Activated CD4-positive, alpha-beta T cell treated with anti-CD3 and anti-CD28 coated beads, Interleukin-2, amount 10 ng/mL, durations not matched to agents 7 days and 5 days (primary cell): ENCODE measurements at regions not wholly inside any gene's neighbourhood (a gene's known extent, or its start where the extent isn't known, plus 50 kb on each side); places are given as distances from the start of the nearest gene placed in this dataset.

ENCODE experiments used
- CTCF ChIA-PET: fragments of 350-600 bp; sonication (Branson Sonifier 250); formaldehyde crosslinking; loops from one replicate; lab custom pipeline; 2021; ENCODE audit warnings: antibody characterized with exemption; lab: Charles Lee
- POLR2A ChIA-PET: fragments of 350-600 bp; sonication (Branson Sonifier 250); formaldehyde crosslinking; loops from one replicate; lab custom pipeline; 2021; ENCODE audit warnings: antibody characterized with exemption; lab: Charles Lee
- DNase-seq: peaks from one replicate; pipeline ENCODE4 v3.0.0-alpha.2; 2020
- H3K27ac Mint-ChIP-seq: one replicate; pipeline ENCODE4 v1.8.0; 2021; ENCODE audit warnings: mild to moderate bottlenecking, moderate library complexity, mixed read lengths
- H3K27me3 Mint-ChIP-seq: one replicate; pipeline ENCODE4 v1.8.0; 2021; ENCODE audit warnings: mixed read lengths
- H3K36me3 Mint-ChIP-seq: one replicate; pipeline ENCODE4 v1.8.0; 2021; ENCODE audit warnings: low read depth, mixed read lengths
- H3K4me1 Mint-ChIP-seq: one replicate; pipeline ENCODE4 v1.8.0; 2021; ENCODE audit warnings: mixed read lengths
- H3K4me3 Mint-ChIP-seq: one replicate; pipeline ENCODE4 v1.8.0; 2021; ENCODE audit warnings: mild to moderate bottlenecking, moderate library complexity, mixed read lengths
- H3K9me3 Mint-ChIP-seq: one replicate; pipeline ENCODE4 v1.8.0; 2021; ENCODE audit warnings: mixed read lengths

DNA sequence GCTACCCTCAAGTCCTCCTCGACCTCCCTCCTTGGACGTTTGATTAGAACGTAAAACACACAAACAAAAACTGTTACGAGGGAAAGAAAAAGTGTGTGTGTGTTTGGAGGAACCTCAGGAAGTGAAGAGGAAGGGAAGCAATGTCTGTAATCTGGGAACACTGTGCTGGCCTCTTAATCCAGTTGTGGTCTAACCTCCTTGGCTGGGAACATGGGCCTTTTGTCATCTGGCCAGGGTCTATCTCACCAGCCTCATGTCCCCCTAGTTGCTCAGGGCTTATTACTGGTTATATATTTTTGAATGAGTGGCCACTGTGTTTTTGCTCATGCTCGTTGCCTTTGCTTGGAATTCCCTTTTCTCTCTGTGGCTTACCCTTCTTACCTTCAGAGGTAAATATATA lies 89.0 kb upstream of the RASGRF1 start:
- Mint-ChIP-seq H3K4me1 (no peaks in the 10 kb centered on the region), H3K27me3 (peaks cover 10% of the 10 kb centered on the region), H3K27ac (no peak overlapping the region), H3K4me3 (no peak overlapping the region), H3K36me3 (no peaks in the 10 kb centered on the region), H3K9me3 (no peaks in the 10 kb centered on the region)
- DNase-seq, result no peak
- ChIA-PET POLR2A (no interaction called here), CTCF (no interaction called here)

DNA sequence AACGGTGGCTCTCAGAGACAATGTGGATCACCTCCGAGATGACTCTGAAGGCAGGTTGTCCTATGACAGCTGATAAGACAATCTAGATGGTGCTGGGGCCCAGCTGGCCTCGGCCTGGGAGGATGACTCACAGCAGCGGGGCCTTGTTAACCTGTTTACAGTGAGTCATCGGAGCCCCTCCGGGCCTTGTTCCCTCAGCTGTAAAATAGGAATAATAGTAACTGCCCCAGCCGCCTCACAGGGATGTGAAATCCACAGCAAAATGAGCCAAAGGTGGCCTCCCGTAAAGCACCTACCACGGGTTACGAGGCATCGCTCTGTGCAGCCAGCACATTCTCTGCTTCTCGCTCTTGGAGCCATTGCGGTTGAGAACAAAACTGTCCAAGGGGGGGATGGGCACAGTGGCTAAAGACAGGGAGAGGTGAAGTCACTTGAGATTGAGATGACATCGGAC lies 88.6 kb upstream of the RASGRF1 start:
- no peaks in the 10 kb centered on the region for H3K4me1 Mint-ChIP-seq
- no peak overlapping the region for H3K27ac Mint-ChIP-seq

DNA sequence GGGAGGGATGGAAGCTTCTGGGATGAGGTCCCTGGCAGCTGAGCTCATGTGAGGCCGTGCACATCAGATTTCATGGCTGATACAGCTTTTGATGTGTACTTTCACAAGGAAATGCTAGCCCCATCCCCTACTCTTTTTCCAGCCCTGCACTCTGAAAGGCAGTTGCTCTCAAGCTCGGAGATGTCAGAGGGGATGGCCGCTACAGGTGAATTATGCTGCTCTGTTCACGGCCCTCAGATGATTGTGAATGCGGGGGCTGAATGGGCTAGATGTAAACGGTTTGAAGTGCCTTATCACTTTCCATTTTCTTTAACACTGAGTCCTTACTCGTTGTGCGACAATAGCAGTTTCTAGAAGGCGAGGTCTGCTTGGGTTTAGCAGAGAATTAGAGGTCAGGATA lies 88.0 kb upstream of the RASGRF1 start:
- no peaks in the 10 kb centered on the region for H3K9me3 Mint-ChIP-seq
- no peak overlapping the region for H3K27ac Mint-ChIP-seq
- H3K27me3 Mint-ChIP-seq, result peaks cover 10% of the 10 kb centered on the region
- H3K4me3 Mint-ChIP-seq, result no peak overlapping the region
- no peaks in the 10 kb centered on the region for H3K4me1 Mint-ChIP-seq
- H3K36me3 Mint-ChIP-seq, result no peaks in the 10 kb centered on the region
- ChIA-PET CTCF (no interaction called here), POLR2A (no interaction called here)
- DNase-seq, result no peak

More for the DNA sequence above, 88.6 kb upstream of the RASGRF1 start:
- ChIA-PET POLR2A (no interaction called here), CTCF (no interaction called here)
- Mint-ChIP-seq H3K9me3 (no peaks in the 10 kb centered on the region), H3K4me3 (no peak overlapping the region), H3K36me3 (no peaks in the 10 kb centered on the region), H3K27me3 (peaks cover 10% of the 10 kb centered on the region)
- DNase-seq, result no peak

DNA sequence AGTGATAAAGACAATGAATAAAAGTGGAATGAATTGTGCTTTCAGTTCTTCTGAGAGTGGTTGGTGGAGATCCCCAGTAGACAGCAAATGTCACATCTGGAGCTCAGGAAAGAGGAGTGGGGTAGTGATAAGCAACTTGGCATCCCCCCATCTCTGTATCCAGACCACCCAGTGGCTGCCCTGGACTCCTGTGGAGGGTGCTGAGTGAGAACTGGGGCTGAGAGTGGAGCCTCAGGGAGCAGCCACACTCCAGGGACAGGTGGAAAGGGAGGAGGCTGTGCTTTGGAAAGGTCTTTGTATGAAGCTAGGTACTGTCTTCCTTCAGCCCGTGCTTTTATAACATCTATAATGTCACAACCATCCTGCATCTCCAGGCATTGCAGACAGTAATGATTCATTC lies 85.6 kb upstream of the RASGRF1 start:
- no peak overlapping the region for H3K27ac Mint-ChIP-seq
- no peaks in the 10 kb centered on the region for H3K36me3 Mint-ChIP-seq
- H3K4me3 Mint-ChIP-seq, result no peak overlapping the region
- DNase-seq, result no peak
- CTCF ChIA-PET, result interaction anchor here (1.1 kb wide), 1 partner anchor 9 kb away, joined by 3 read pairs; no protein-coding TSS in a partner anchor
- H3K4me1 Mint-ChIP-seq, result no peaks in the 10 kb centered on the region
- H3K9me3 Mint-ChIP-seq, result no peaks in the 10 kb centered on the region
- H3K27me3 Mint-ChIP-seq, result peaks cover 6% of the 10 kb centered on the region
- POLR2A ChIA-PET, result no interaction called here

DNA sequence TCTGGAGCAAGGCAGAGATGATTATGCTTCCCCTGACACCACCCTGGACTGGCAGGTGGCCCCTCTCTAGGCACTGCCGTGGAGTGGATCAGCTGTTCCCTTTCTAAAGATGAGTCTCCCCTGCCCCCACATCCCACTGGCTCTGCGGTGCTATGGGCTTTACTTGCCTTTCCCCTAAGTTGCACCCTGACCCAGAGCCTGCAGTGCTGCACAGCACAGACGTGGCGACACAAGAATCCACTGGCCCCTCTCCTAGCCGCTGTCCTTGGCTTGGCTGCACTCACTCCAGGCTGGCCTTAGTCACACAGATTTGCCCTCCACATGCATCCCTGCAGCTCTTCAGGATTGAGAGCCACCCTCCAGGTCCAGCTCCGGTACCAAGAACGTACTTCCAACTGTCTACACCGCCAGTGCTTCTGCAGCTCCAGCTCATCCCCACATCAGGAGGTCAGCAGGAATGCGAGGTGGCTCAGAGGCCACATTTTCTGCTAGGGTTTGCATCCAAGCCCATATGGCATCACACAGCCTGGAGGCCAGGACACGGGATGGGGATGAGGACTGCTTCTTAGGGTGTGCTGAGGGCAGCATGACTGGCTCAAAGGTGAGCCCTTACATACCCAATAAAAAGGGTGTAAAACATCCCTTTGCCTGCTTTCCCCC lies 82.4 kb upstream of the RASGRF1 start:
- DNase-seq, result no peak
- H3K27ac Mint-ChIP-seq, result no peak overlapping the region
- no peaks in the 10 kb centered on the region for H3K36me3 Mint-ChIP-seq

DNA sequence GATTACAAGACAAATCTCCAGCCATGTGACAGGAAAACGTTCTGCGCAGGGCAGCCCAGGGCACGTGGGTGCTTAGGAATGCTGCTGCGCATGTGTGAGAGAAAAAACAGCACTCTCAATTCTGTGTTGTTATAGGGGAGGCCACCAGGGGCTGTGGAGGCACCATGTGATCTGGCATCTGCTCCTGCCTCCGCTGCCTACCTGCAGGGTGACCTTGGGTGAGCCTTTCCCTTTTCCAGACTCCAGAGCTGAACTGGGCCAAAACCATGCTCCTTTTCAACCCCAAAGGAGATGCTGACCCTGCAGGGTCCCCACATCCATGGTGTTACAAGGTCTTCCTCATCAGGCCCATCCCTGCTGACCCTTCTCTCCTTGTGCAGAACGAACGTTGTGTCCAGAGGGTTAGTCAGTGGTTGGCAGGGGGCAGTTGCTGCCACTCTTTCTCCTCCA lies 81.5 kb upstream of the RASGRF1 start:
- Mint-ChIP-seq H3K27ac (no peak overlapping the region), H3K4me1 (no peaks in the 10 kb centered on the region), H3K36me3 (no peaks in the 10 kb centered on the region), H3K27me3 (peaks cover 8% of the 10 kb centered on the region), H3K4me3 (no peak overlapping the region), H3K9me3 (no peaks in the 10 kb centered on the region)
- CTCF ChIA-PET, result no interaction called here
- DNase-seq, result no peak
- POLR2A ChIA-PET, result no interaction called here

More for the DNA sequence above, 82.4 kb upstream of the RASGRF1 start:
- ChIA-PET POLR2A (no interaction called here), CTCF (no interaction called here)
- no peaks in the 10 kb centered on the region for H3K9me3 Mint-ChIP-seq
- H3K27me3 Mint-ChIP-seq, result peaks cover 8% of the 10 kb centered on the region
- H3K4me3 Mint-ChIP-seq, result no peak overlapping the region
- H3K4me1 Mint-ChIP-seq, result no peaks in the 10 kb centered on the region

DNA sequence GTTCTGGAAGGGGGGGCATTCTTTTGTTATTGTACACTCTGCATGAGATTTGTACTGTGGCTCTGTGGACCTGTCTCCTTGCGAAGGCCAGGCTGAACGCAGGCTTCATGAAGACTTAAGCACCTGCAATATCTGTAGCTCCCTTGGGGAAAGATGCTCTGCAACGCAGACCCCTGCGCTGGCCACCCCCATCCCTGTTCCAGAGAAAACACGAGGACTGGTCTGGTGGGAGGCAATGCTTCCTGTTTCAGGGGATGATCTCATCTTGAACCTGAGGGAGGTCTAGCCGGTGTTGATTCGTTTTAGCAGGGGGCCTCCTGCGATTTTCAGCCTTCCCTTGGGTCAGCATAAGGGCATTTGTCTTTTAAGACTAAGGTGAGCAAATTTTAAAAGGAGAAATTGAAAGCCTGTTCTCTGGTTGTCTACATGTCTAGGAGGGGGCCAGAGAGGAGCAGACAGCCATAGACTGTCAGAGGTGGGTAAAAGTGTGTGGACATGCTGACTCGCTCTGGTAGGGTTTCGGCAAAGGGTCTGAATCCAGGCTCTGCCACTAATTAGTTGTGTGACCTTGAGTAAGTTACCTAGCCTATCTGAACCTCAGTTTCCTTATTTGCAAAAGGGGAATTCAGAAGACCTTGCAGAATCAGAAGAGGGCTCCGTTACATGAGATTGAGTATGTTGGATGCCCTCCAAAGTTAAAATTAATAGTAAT lies 80.9 kb upstream of the RASGRF1 start:
- Mint-ChIP-seq H3K4me3 (no peak overlapping the region), H3K4me1 (no peaks in the 10 kb centered on the region), H3K9me3 (no peaks in the 10 kb centered on the region), H3K27me3 (peaks cover 8% of the 10 kb centered on the region), H3K36me3 (no peaks in the 10 kb centered on the region), H3K27ac (no peak overlapping the region)
- no peak for DNase-seq
- ChIA-PET POLR2A (no interaction called here), CTCF (no interaction called here)

DNA sequence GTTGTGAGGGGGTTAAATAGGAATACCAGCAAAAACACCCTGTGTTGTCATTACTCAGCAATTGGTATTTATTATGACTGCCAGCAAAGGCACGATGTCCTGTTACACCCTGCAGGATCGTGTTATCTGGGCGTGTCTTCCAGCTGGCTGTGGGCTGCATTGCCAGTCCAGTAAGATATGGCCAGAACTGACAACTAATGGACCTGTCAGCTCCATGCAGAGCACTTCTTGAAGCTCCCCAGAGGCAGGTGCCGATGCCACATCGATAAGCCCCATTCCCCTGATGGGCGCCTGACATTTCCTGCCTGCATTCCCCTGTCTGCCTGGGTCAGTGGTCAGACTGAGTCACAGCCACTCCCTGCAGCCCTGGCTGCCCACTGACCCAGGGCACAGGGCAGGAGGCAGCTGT lies 79.7 kb upstream of the RASGRF1 start:
- ChIA-PET CTCF (no interaction called here), POLR2A (no interaction called here)
- H3K27me3 Mint-ChIP-seq, result peaks cover 2% of the 10 kb centered on the region
- H3K27ac Mint-ChIP-seq, result no peak overlapping the region
- H3K4me1 Mint-ChIP-seq, result no peaks in the 10 kb centered on the region
- no peaks in the 10 kb centered on the region for H3K36me3 Mint-ChIP-seq
- no peak overlapping the region for H3K4me3 Mint-ChIP-seq
- H3K9me3 Mint-ChIP-seq, result no peaks in the 10 kb centered on the region
- DNase-seq, result no peak

DNA sequence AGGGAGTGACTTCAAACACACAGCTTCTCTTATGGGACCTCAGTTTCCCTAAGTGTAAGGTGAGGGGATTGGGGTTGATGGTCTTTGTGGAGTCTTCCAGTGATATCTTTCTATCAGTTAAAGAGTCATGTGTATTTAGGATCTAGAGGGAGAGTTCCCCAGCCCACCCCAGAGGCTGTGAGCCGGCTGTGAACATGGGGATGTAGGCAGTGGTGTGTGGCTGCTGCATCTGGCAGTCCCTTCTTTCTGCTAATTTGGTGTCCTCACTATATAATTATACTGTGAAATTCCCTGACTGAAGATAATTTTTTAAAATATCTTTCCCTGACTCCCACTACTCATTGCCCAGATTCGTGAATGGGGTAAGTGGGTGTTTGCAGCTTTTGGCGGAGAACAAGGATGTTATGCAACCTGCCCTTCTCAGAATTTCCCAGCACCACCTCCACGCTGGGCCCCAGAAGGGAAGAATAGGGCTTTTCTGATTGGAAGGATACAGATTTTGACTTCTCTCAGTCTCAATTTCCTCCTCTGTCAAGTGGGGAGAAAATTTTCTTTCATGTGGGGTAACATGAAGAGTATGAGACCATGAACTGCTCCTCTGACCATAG lies 79.0 kb upstream of the RASGRF1 start:
- ChIA-PET POLR2A (no interaction called here), CTCF (no interaction called here)
- Mint-ChIP-seq H3K9me3 (no peaks in the 10 kb centered on the region), H3K27me3 (peaks cover 2% of the 10 kb centered on the region), H3K4me3 (no peak overlapping the region), H3K27ac (no peak overlapping the region), H3K4me1 (no peaks in the 10 kb centered on the region), H3K36me3 (no peaks in the 10 kb centered on the region)
- DNase-seq, result no peak

DNA sequence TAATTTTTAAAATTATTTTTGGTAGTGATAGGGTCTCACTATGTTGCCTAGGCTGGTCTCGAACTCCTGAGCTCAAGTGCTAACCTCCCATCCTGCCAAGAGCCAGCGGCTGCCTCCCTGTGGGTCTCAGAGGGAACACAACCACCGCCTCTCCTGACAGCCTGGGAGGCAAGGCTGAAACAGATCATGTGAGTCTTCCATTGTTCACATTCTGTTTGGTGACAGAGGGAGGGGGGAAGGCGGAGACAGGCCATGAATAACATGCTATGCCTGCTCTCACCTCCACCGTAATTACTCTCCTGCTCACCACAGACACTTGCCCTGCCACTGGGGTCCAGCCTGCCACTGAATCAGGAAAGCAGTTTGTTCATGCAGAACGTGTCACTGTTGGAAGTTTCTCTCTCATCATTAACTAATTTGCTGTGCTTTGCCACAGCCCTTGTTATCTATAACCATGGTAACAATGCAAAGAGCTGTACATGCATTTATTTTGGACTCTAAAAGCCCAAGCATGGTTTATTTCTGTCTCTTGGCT lies 78.4 kb upstream of the RASGRF1 start:
- no peaks in the 10 kb centered on the region for H3K9me3 Mint-ChIP-seq
- CTCF ChIA-PET, result no interaction called here
- POLR2A ChIA-PET, result no interaction called here
- peaks cover 2% of the 10 kb centered on the region for H3K27me3 Mint-ChIP-seq
- no peak for DNase-seq
- no peak overlapping the region for H3K27ac Mint-ChIP-seq
- no peak overlapping the region for H3K4me3 Mint-ChIP-seq
- no peaks in the 10 kb centered on the region for H3K36me3 Mint-ChIP-seq
- no peaks in the 10 kb centered on the region for H3K4me1 Mint-ChIP-seq

DNA sequence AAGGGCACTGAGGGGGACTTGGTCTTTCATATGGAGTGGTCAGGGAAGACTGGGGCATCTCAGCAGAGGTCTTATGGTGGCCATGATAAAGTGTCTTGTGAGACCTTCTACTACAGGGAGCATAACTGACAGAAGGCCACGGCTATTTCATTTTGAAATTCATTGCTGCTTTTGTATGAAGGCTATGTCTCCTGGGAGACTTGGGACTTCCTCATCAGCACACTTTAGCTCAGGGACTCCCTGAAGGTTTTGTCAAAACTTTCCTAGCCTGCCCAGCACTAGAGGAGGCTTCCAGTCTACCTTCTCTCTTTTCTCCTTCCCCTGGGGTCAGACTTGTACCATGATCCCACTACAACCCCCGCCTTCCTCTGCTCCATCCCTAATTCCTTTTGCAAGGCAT lies 77.2 kb upstream of the RASGRF1 start:
- no peaks in the 10 kb centered on the region for H3K9me3 Mint-ChIP-seq
- DNase-seq, result no peak
- ChIA-PET CTCF (no interaction called here), POLR2A (no interaction called here)
- peaks cover 2% of the 10 kb centered on the region for H3K27me3 Mint-ChIP-seq
- H3K4me1 Mint-ChIP-seq, result no peaks in the 10 kb centered on the region
- no peaks in the 10 kb centered on the region for H3K36me3 Mint-ChIP-seq
- H3K27ac Mint-ChIP-seq, result no peak overlapping the region
- H3K4me3 Mint-ChIP-seq, result no peak overlapping the region

DNA sequence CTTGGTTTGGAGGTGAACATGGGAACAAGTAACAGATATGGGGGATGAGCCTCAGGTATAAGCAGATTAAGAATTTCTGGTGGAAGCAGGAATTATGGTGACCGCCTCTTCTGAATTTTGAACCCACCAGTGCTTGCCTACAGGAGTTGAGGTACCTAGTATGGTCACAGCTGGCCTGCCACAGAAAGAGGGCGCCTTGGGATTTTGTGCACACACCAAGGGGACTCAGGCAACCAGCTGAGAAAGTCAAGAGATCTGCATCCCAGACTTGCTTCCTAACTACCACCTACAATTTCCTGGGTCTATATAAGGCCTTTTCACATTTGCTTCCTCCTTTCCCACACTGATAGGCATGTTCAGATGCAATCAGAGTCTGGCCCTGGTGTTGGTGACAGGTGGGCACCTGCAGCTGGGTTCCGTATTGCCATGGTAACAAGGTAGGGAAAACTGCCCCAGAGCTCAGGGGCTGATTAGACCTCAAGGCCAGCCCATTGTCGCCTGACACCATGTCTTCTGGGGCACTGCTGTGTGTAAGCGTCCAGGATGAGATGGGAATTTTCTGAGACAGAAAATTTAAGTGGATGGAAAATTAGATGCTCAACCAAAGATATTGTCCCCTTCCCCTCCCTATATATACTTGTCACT lies 75.9 kb upstream of the RASGRF1 start:
- CTCF ChIA-PET, result no interaction called here
- POLR2A ChIA-PET, result no interaction called here
- Mint-ChIP-seq H3K9me3 (no peaks in the 10 kb centered on the region), H3K36me3 (no peaks in the 10 kb centered on the region), H3K4me3 (no peak overlapping the region), H3K27me3 (peaks cover 7% of the 10 kb centered on the region), H3K27ac (no peak overlapping the region), H3K4me1 (no peaks in the 10 kb centered on the region)
- no peak for DNase-seq

DNA sequence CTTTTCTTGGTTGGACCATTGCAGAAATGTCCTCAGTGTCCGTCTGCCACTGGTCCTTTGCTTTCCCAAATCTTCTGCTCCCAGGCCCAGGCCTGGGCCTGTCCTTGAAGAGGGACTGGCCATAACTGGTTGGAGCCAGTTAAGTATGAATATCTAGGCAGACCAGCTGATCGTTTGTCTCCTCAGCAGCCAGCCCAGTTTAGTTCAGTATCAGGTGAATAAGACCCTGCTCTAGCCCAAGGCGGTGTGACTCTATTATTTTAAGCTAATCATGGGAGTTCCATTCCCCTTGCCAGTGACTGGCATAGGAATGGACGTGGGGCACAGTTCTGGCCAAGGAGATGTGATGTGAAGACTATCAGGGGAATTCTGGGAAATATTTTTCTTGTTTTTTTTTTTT lies 73.9 kb upstream of the RASGRF1 start:
- no peaks in the 10 kb centered on the region for H3K9me3 Mint-ChIP-seq
- H3K36me3 Mint-ChIP-seq, result no peaks in the 10 kb centered on the region
- POLR2A ChIA-PET, result no interaction called here
- no peak overlapping the region for H3K4me3 Mint-ChIP-seq
- H3K27me3 Mint-ChIP-seq, result peaks cover 7% of the 10 kb centered on the region
- CTCF ChIA-PET, result no interaction called here
- no peak overlapping the region for H3K27ac Mint-ChIP-seq
- no peaks in the 10 kb centered on the region for H3K4me1 Mint-ChIP-seq
- DNase-seq, result no peak
